Mesodermal cell (in vitro differentiated cells): ENCODE measurements at regions not wholly inside any gene's neighbourhood (a gene's known extent, or its start where the extent isn't known, plus 50 kb on each side); places are given as distances from the start of the nearest gene placed in this dataset.

Experiments used
- H3K27ac ChIP-seq: 2 replicates; pipeline ENCODE4 v1.7.0; 2013; ENCODE audit warnings: mild to moderate bottlenecking, low read depth, low read length, moderate library complexity; ENCODE audit not compliant: severe bottlenecking
- H3K36me3 ChIP-seq: 2 replicates; pipeline ENCODE4 v1.7.1; 2013; ENCODE audit warnings: mild to moderate bottlenecking, low read length, moderate library complexity; ENCODE audit not compliant: control insufficient read depth, insufficient read depth
- H3K4me1 ChIP-seq: one replicate; pipeline ENCODE4 v1.7.1; 2013; ENCODE audit warnings: mild to moderate bottlenecking, low read length; ENCODE audit not compliant: insufficient read depth, control insufficient read depth, poor library complexity, severe bottlenecking
- H3K4me3 ChIP-seq: 2 replicates; pipeline ENCODE4 v1.7.0; 2013; ENCODE audit warnings: low read length, control low read depth, mild to moderate bottlenecking; ENCODE audit not compliant: insufficient read depth, poor library complexity, severe bottlenecking; ENCODE audit errors: extremely low read depth
- H3K9me3 ChIP-seq: 2 replicates; pipeline ENCODE4 v1.7.1; 2013; ENCODE audit warnings: mild to moderate bottlenecking, low read length, moderate library complexity; ENCODE audit not compliant: control insufficient read depth
- WGBS, 2 experiments: methylation state at CpG; one replicate each; pipeline ENCODE4 v1.1.5; 2013; ENCODE audit warnings: missing lambda C conversion rate in 2 of 2; ENCODE audit not compliant: insufficient coverage in 2 of 2; 5-methylcytosine and 5-hydroxymethylcytosine counted together

GRCh38 chr15:35725353-35725752 lies 179.4 kb upstream of the DPH6 start:
- Histone ChIP-seq H3K27ac (no peak overlapping the region), H3K4me3 (no peak overlapping the region), H3K36me3 (no peaks in the 10 kb centered on the region), H3K4me1 (peaks cover 4% of the 10 kb centered on the region), H3K9me3 (no peaks in the 10 kb centered on the region)
- WGBS, 2 experiments, result 100% methylated on average over 2 to 3 of the region's 3 CpGs

DNA sequence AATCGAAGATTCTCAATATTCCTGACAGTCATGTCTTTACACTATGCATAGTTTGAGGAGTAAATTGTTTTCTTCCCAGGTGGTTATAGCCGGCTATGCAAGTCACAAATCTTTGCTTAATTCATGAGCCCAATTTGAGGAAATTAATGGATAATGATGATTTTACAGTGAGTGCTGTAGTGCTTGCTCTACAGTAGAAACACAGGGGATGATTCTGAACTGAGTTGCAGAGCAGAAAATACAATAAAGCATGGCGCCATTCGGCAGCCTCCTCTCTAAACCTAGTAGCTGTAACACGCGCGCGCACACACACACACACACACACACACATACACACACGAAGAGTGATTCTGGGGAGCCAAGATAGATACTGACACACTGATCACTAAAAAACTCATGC lies 181.7 kb upstream of the DPH6 start:
- no peaks in the 10 kb centered on the region for H3K36me3 ChIP-seq
- peaks cover 4% of the 10 kb centered on the region for H3K4me1 ChIP-seq
- H3K9me3 ChIP-seq, result no peaks in the 10 kb centered on the region
- WGBS, 2 experiments, result 87 to 100% methylated on average over 1 to 8 of the region's 9 CpGs
- no peak overlapping the region for H3K4me3 ChIP-seq
- no peak overlapping the region for H3K27ac ChIP-seq

- no peaks in the 10 kb centered on the region for H3K9me3 ChIP-seq
- no peak overlapping the region for H3K4me3 ChIP-seq
- H3K27ac ChIP-seq, result peak overlapping the region; percentile 6
- no peaks in the 10 kb centered on the region for H3K36me3 ChIP-seq
- H3K4me1 ChIP-seq, result peaks cover 4% of the 10 kb centered on the region
- WGBS, 2 experiments, result no CpG with 5 or more reads among the region's 2 CpGs
Observed at GRCh38 chr15:35728219-35728940, 182.4 kb upstream of the DPH6 start.

- Histone ChIP-seq H3K4me1 (peaks cover 4% of the 10 kb centered on the region), H3K9me3 (no peaks in the 10 kb centered on the region), H3K27ac (no peak overlapping the region), H3K36me3 (no peaks in the 10 kb centered on the region), H3K4me3 (no peak overlapping the region)
- no CpG with 5 or more reads among the region's 2 CpGs for WGBS, 2 experiments
Observed at GRCh38 chr15:35736150-35736549, 190.2 kb upstream of the DPH6 start.

DNA sequence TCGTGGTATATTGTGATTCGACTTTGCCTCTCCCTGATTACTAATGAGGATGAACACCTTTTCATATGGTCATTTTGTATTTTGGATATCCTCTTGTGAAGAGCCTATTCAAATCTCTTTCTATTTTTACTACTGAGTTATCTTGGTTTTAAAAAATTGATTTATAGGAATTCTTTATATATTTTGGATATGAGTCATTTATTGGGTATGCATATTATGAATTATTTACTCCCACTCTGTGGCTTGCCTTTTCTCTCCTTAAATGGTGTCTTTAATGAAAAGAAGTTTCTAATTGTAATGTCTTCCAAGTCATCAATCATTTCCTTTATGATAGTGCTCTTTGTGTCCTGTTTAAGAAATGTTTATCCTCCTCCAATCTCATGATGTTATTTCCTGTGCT lies 191.5 kb upstream of the DPH6 start:
- H3K27ac ChIP-seq, result no peak overlapping the region
- WGBS, 2 experiments, result 100% methylated on average over 1 of the region's 2 CpGs
- no peak overlapping the region for H3K4me3 ChIP-seq
- no peaks in the 10 kb centered on the region for H3K36me3 ChIP-seq
- H3K4me1 ChIP-seq, result peaks cover 4% of the 10 kb centered on the region
- no peaks in the 10 kb centered on the region for H3K9me3 ChIP-seq

GRCh38 chr15:35738370-35738769 lies 192.4 kb upstream of the DPH6 start:
- H3K36me3 ChIP-seq, result no peaks in the 10 kb centered on the region
- 80% methylated on average over 1 of the region's 3 CpGs; no CpG with 5 or more reads in 1 of the 2 experiments for WGBS, 2 experiments
- no peak overlapping the region for H3K27ac ChIP-seq
- H3K4me1 ChIP-seq, result peaks cover 4% of the 10 kb centered on the region
- no peak overlapping the region for H3K4me3 ChIP-seq
- no peaks in the 10 kb centered on the region for H3K9me3 ChIP-seq

GRCh38 chr15:35740761-35741160 lies 194.8 kb upstream of the DPH6 start:
- H3K4me1 ChIP-seq, result peaks cover 4% of the 10 kb centered on the region
- no peak overlapping the region for H3K27ac ChIP-seq
- H3K36me3 ChIP-seq, result no peaks in the 10 kb centered on the region
- no peak overlapping the region for H3K4me3 ChIP-seq
- no peaks in the 10 kb centered on the region for H3K9me3 ChIP-seq

DNA sequence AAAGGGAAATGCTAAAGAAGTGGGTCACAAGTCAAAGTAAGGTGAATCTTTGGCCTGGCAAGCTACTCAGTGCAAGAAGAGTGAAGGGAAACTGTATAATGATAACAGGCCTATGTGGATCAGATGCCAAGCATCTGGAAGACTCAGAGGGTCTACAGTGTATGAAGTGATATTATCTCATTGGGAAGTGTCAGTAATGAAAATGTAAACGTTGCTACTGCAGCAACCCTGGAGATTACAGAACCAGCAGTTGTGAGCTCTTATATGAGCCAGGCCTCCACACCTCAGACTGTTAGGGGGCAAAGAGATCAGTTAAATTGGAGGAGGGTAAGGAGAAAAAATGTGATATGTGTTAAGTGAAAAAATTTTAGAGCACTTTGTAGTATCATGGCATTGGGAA lies 195.4 kb upstream of the DPH6 start:
- Histone ChIP-seq H3K27ac (no peak overlapping the region), H3K36me3 (no peaks in the 10 kb centered on the region), H3K4me3 (no peak overlapping the region), H3K4me1 (peaks cover 4% of the 10 kb centered on the region), H3K9me3 (no peaks in the 10 kb centered on the region)
- WGBS, 2 experiments, result 40 to 57% methylated on average over 1 of the region's 1 CpG

DNA sequence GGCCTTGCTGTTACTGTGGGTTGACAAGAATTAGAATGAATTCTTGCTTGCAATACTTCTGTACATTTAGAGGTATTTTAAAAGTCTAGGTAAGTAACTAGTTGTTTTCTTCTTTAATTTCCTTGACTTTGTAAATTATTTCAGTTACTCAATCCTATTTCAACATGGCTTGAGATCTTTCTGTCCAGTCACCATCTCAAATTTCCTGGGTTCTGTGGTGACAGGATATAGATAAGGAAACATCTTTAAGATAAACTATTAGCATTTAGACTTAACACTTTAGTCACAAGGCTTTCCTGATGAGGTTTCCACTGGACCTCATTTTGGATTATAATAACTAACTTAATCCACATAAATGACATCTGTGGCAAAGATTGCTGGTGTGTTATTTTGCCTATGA lies 195.9 kb upstream of the DPH6 start:
- Histone ChIP-seq H3K9me3 (no peaks in the 10 kb centered on the region), H3K4me1 (peaks cover 4% of the 10 kb centered on the region), H3K4me3 (no peak overlapping the region), H3K36me3 (no peaks in the 10 kb centered on the region), H3K27ac (no peak overlapping the region)

GRCh38 chr15:35743321-35743720 lies 197.4 kb upstream of the DPH6 start:
- no peak overlapping the region for H3K27ac ChIP-seq
- H3K9me3 ChIP-seq, result no peaks in the 10 kb centered on the region
- no CpG with 5 or more reads among the region's 1 CpG for WGBS, 2 experiments
- no peak overlapping the region for H3K4me3 ChIP-seq
- no peaks in the 10 kb centered on the region for H3K36me3 ChIP-seq
- H3K4me1 ChIP-seq, result peaks cover under 1% of the 10 kb centered on the region

DNA sequence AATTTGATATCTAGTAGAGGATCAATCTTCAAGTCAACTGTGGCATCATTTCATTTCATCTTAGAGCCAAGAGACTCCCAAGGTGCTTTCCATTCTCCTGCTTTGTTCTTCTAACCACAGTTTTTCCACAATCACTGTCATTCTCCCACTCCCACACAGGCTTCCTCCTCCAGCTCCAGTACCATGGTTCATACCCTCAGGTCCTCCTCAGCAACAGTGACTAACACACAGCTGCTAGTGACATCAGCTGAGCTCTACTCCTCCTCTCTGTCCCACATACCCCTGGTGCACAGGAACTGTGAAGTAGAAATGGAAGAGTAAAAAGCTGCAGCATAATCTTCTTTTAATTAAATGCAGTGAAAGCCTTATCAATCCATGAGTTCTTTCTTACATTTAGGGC lies 200.2 kb upstream of the DPH6 start:
- H3K4me3 ChIP-seq, result no peak overlapping the region
- H3K36me3 ChIP-seq, result no peaks in the 10 kb centered on the region
- H3K27ac ChIP-seq, result no peak overlapping the region
- no peaks in the 10 kb centered on the region for H3K9me3 ChIP-seq
- no peaks in the 10 kb centered on the region for H3K4me1 ChIP-seq
